Loucy (cell line): ENCODE measurements at regions not wholly inside any gene's neighbourhood (a gene's known extent, or its start where the extent isn't known, plus 50 kb on each side); places are given as distances from the start of the nearest gene placed in this dataset.

Source experiments
- H2AFZ ChIP-seq: fragments of 200-600 bp; sonication (generic); 2 replicates; pipeline ENCODE4 v1.6.0; 2016; ENCODE audit warnings: antibody characterized with exemption, mild to moderate bottlenecking, low read length, moderate library complexity
- H3F3A ChIP-seq: fragments of 200-600 bp; 2 replicates; pipeline ENCODE4 v1.6.0; 2016; ENCODE audit warnings: antibody characterized with exemption, low read depth, mild to moderate bottlenecking
- H3K27me3 ChIP-seq: fragments of 200-600 bp; sonication (generic); 2 replicates; pipeline ENCODE4 v1.6.1; 2014; ENCODE audit warnings: low read length, mild to moderate bottlenecking; ENCODE audit not compliant: insufficient read depth, poor library complexity, severe bottlenecking
- H3K36me3 ChIP-seq: fragments of 200-600 bp; sonication (generic); 2 replicates; pipeline ENCODE4 v1.6.1; 2016; ENCODE audit warnings: low read length; ENCODE audit not compliant: insufficient read depth
- H3K4me1 ChIP-seq: fragments of 200-600 bp; sonication (generic); 2 replicates; pipeline ENCODE4 v1.5.1; 2014; ENCODE audit warnings: low read length, mild to moderate bottlenecking; ENCODE audit not compliant: insufficient read depth, poor library complexity, severe bottlenecking
- H3K4me2 ChIP-seq: fragments of 200-600 bp; sonication (generic); 2 replicates; pipeline ENCODE4 v1.6.0; 2014; ENCODE audit warnings: antibody characterized with exemption, low read length, low read depth, mild to moderate bottlenecking; ENCODE audit not compliant: poor library complexity, severe bottlenecking
- H3K4me3 ChIP-seq: fragments of 200-600 bp; sonication (generic); 2 replicates; pipeline ENCODE4 v1.5.1; 2014; ENCODE audit warnings: low read length, mild to moderate bottlenecking, mixed read lengths; ENCODE audit not compliant: poor library complexity, severe bottlenecking
- H3K79me2 ChIP-seq: fragments of 200-600 bp; sonication (generic); 2 replicates; pipeline ENCODE4 v1.6.1; 2014; ENCODE audit warnings: low read length; ENCODE audit not compliant: insufficient read depth
- H3K9ac ChIP-seq: fragments of 200-600 bp; sonication (generic); 2 replicates; pipeline ENCODE4 v1.6.0; 2014; ENCODE audit warnings: mild to moderate bottlenecking, low read depth, low read length, moderate library complexity; ENCODE audit not compliant: poor library complexity, severe bottlenecking
- H3K9me2 ChIP-seq: fragments of 200-600 bp; sonication (generic); replicated peaks from 2 replicates; pipeline ENCODE4 v1.6.1; 2016; ENCODE audit warnings: low read depth, low read length, mixed read lengths
- H3K9me3 ChIP-seq: fragments of 200-600 bp; sonication (generic); 2 replicates; pipeline ENCODE4 v1.6.1; 2014; ENCODE audit warnings: mild to moderate bottlenecking, antibody characterized with exemption, low read length, low read depth; ENCODE audit not compliant: insufficient read depth
- H4K20me1 ChIP-seq: fragments of 200-600 bp; sonication (generic); 2 replicates; pipeline ENCODE4 v1.6.0; 2014; ENCODE audit warnings: antibody characterized with exemption, low read length, mild to moderate bottlenecking; ENCODE audit not compliant: insufficient read depth, poor library complexity, severe bottlenecking
- CTCF ChIP-seq: fragments of 200-600 bp; sonication (generic); conservative IDR thresholded peaks from 2 replicates; pipeline ENCODE4 v1.5.1; 2014; ENCODE audit warnings: mild to moderate bottlenecking, antibody characterized with exemption, low read length
- EZH2phosphoT487 ChIP-seq: fragments of 200-600 bp; IDR thresholded peaks from 2 replicates; pipeline ENCODE4 v1.6.1; 2018; ENCODE audit warnings: antibody characterized with exemption, mild to moderate bottlenecking, moderate library complexity, borderline replicate concordance

- Histone ChIP-seq H3K79me2 (no peaks in the 10 kb centered on the region), H3K4me1 (peaks cover 13% of the 10 kb centered on the region), H3K9me3 (no peaks in the 10 kb centered on the region), H2AFZ (no peak overlapping the region), H3K9ac (no peak overlapping the region), H4K20me1 (no peaks in the 10 kb centered on the region), H3F3A (no peaks in the 10 kb centered on the region), H3K9me2 (no peaks in the 10 kb centered on the region), H3K4me3 (no peak overlapping the region), H3K4me2 (no peak overlapping the region), H3K36me3 (no peaks in the 10 kb centered on the region), H3K27me3 (no peaks in the 10 kb centered on the region)
- no peak for TF ChIP-seq CTCF
- TF ChIP-seq EZH2phosphoT487, result no peak
These were observed 179.1 kb upstream of the RAI14 start for GRCh38 chr5:34476941-34477565.

GRCh38 chr5:34480810-34481528, 175.2 kb upstream of the RAI14 start:
- H3K4me1 ChIP-seq, result peaks cover 4% of the 10 kb centered on the region
- no peaks in the 10 kb centered on the region for H4K20me1 ChIP-seq
- no peak for TF ChIP-seq EZH2phosphoT487
- no peak for TF ChIP-seq CTCF
- no peaks in the 10 kb centered on the region for H3K27me3 ChIP-seq
- no peaks in the 10 kb centered on the region for H3K9me2 ChIP-seq
- H3K9me3 ChIP-seq, result no peaks in the 10 kb centered on the region
- no peak overlapping the region for H3K4me2 ChIP-seq
- no peaks in the 10 kb centered on the region for H3K79me2 ChIP-seq
- no peaks in the 10 kb centered on the region for H3K36me3 ChIP-seq
- H3K9ac ChIP-seq, result no peak overlapping the region
- H3F3A ChIP-seq, result no peaks in the 10 kb centered on the region
- no peak overlapping the region for H3K4me3 ChIP-seq
- H2AFZ ChIP-seq, result no peak overlapping the region

GRCh38 chr5:34483442-34484033, 172.6 kb upstream of the RAI14 start:
- no peaks in the 10 kb centered on the region for H4K20me1 ChIP-seq
- H2AFZ ChIP-seq, result no peak overlapping the region
- no peaks in the 10 kb centered on the region for H3F3A ChIP-seq
- no peaks in the 10 kb centered on the region for H3K27me3 ChIP-seq
- no peaks in the 10 kb centered on the region for H3K36me3 ChIP-seq
- H3K9me3 ChIP-seq, result no peaks in the 10 kb centered on the region
- H3K9ac ChIP-seq, result no peak overlapping the region
- TF ChIP-seq CTCF, result no peak
- TF ChIP-seq EZH2phosphoT487, result no peak
- no peaks in the 10 kb centered on the region for H3K79me2 ChIP-seq
- H3K4me2 ChIP-seq, result no peak overlapping the region
- no peak overlapping the region for H3K4me3 ChIP-seq
- H3K9me2 ChIP-seq, result no peaks in the 10 kb centered on the region
- no peaks in the 10 kb centered on the region for H3K4me1 ChIP-seq
